WTC11 (cell line): ENCODE measurements at regions not wholly inside any gene's neighbourhood (a gene's known extent, or its start where the extent isn't known, plus 50 kb on each side); places are given as distances from the start of the nearest gene placed in this dataset.

Source experiments
- CBFB ChIP-seq: sonication (generic); formaldehyde crosslinking; IDR thresholded peaks from 2 replicates; pipeline ENCODE4 v1.8.1; 2022; ENCODE audit warnings: mild to moderate bottlenecking, low read depth, missing genetic modification reagents
- CREM ChIP-seq: sonication (generic); formaldehyde crosslinking; IDR thresholded peaks from 2 replicates; pipeline ENCODE4 v1.8.1; 2022; ENCODE audit warnings: mild to moderate bottlenecking, missing genetic modification reagents, moderate library complexity
- CTCF ChIP-seq: fragments of 200-600 bp; IDR thresholded peaks from 2 replicates; pipeline ENCODE4 v1.8.0; 2022; ENCODE audit warnings: antibody characterized with exemption
- MYBL2 ChIP-seq: sonication (generic); formaldehyde crosslinking; IDR thresholded peaks from 2 replicates; pipeline ENCODE4 v1.8.1; 2023; ENCODE audit warnings: mild to moderate bottlenecking, moderate library complexity, missing genetic modification reagents
- SP1 ChIP-seq: sonication (generic); formaldehyde crosslinking; conservative IDR thresholded peaks from 2 replicates; pipeline ENCODE4 v1.8.1; 2022; ENCODE audit warnings: missing genetic modification reagents
- TF ChIP-seq, protein P1 (sequence below): sonication (generic); formaldehyde crosslinking; IDR thresholded peaks from 2 replicates; pipeline ENCODE4 v1.8.0; 2022; ENCODE audit warnings: mild to moderate bottlenecking, missing genetic modification reagents

DNA sequence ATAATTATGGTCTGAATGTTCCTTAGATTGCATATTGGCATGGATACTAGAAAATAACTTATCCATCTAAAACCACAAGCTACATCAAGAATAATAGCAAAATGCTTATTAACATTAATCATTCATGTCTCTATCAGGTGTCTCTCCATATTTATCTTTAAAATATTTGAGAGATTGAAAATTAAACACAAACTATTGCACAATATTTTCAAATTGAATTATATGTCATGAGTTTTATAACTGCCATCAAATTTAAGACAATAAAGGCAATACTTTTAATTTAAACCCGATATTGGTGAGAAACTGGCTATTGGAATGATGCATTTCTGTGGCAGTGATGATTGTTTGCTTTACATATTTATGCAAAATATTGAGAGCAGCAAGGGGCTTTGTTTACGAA is 1506.8 kb upstream of the B3GALT2 start:
- TF ChIP-seq CBFB (CRISPR knock-in tag) (no peak), CTCF (no peak), MYBL2 (CRISPR knock-in tag) (no peak), SP1 (CRISPR knock-in tag) (no peak), CREM (CRISPR knock-in tag) (no peak)
- TF ChIP-seq, protein P1, sequence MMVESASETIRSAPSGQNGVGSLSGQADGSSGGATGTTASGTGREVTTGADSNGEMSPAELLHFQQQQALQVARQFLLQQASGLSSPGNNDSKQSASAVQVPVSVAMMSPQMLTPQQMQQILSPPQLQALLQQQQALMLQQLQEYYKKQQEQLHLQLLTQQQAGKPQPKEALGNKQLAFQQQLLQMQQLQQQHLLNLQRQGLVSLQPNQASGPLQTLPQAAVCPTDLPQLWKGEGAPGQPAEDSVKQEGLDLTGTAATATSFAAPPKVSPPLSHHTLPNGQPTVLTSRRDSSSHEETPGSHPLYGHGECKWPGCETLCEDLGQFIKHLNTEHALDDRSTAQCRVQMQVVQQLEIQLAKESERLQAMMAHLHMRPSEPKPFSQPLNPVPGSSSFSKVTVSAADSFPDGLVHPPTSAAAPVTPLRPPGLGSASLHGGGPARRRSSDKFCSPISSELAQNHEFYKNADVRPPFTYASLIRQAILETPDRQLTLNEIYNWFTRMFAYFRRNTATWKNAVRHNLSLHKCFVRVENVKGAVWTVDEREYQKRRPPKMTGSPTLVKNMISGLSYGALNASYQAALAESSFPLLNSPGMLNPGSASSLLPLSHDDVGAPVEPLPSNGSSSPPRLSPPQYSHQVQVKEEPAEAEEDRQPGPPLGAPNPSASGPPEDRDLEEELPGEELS (CRISPR knock-in tag) = no peak
